Stimulated activated CD8-positive, alpha-beta memory T cell treated with anti-CD3 and anti-CD28 coated beads, Interleukin-7, amount 100 ng/mL, for 24 hours (primary cell): ENCODE measurements at regions not wholly inside any gene's neighbourhood (a gene's known extent, or its start where the extent isn't known, plus 50 kb on each side); places are given as distances from the start of the nearest gene placed in this dataset.

ENCODE experiments used
- DNase-seq: peaks from one replicate; pipeline ENCODE4 v3.0.0-alpha.2; 2020; ENCODE audit warnings: low read depth

- DNase-seq: no peak
These were observed 50.3 kb downstream of the NAV1 start for GRCh38 chr1:201589186-201589585.

- DNase-seq: no peak
These were observed 51.5 kb downstream of the NAV1 start for GRCh38 chr1:201590474-201590873.

GRCh38 chr1:201591348-201591747, 52.4 kb downstream of the NAV1 start:
- DNase-seq: no peak

GRCh38 chr1:201591981-201592380, 53.1 kb downstream of the NAV1 start:
- no peak for DNase-seq

- DNase-seq: no peak
These were observed 54.4 kb downstream of the NAV1 start for GRCh38 chr1:201593200-201593921.

GRCh38 chr1:201594575-201595245, 55.8 kb downstream of the NAV1 start:
- DNase-seq: no peak

GRCh38 chr1:201595381-201595780, 56.5 kb downstream of the NAV1 start:
- DNase-seq: no peak

- no peak for DNase-seq
These were observed 57.4 kb downstream of the NAV1 start for GRCh38 chr1:201596101-201596868.

GRCh38 chr1:201597551-201598230, 58.8 kb downstream of the NAV1 start:
- DNase-seq: no peak

- no peak for DNase-seq
These were observed 59.5 kb downstream of the NAV1 start for GRCh38 chr1:201598396-201598795.

- no peak for DNase-seq
These were observed 60.0 kb downstream of the NAV1 start for GRCh38 chr1:201598973-201599372.

GRCh38 chr1:201599548-201599947, 60.6 kb downstream of the NAV1 start:
- no peak for DNase-seq

GRCh38 chr1:201602413-201603265, 63.7 kb downstream of the NAV1 start:
- DNase-seq: no peak

GRCh38 chr1:201603613-201604232, 64.8 kb downstream of the NAV1 start:
- DNase-seq: no peak

GRCh38 chr1:201605385-201606010, 66.6 kb downstream of the NAV1 start:
- DNase-seq: no peak

GRCh38 chr1:201606096-201606495, 67.2 kb downstream of the NAV1 start:
- DNase-seq: no peak

GRCh38 chr1:201606623-201607022, 67.7 kb downstream of the NAV1 start:
- DNase-seq: no peak

- DNase-seq: no peak
These were observed 69.9 kb downstream of the NAV1 start for GRCh38 chr1:201608635-201609395.

GRCh38 chr1:201609661-201610318, 70.9 kb downstream of the NAV1 start:
- DNase-seq: no peak
